ENCODE measurements at regions not wholly inside any gene's neighbourhood (a gene's known extent, or its start where the extent isn't known, plus 50 kb on each side); places are given as distances from the start of the nearest gene placed in this dataset.

DNA sequence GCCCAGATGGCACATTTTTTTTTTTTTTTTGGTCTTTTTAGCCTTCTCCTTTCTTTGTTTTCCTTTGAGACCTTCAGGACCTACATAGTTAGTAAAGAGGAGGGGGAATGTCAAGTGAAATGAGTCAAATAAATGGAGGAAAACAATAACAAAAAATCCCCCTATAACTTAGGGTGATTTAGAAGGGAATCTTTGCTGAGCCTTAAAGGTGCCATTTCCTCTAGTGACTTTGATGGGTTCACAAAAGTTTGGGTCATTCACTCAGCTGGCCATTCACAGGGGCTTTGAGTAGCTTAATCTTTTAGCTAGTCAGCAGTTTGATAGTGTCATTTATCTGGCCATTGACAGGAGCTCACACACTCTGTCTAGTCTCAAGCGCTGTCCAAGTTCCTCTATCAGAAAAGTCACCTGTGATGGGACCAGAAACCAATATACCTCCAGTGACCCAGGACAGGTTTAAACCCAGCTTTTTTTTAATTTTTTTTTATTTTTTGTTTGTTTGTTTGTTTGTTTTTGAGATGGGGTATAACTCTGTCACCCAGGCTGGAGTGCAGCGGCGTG is 275.1 kb upstream of the PRDM1 start:
- Histone ChIP-seq H2AFZ (replicated peaks) (no peak overlapping the region), H3K27me3 (no peaks in the 10 kb centered on the region), H4K20me1 (ENCODE audit: low read depth) (no peaks in the 10 kb centered on the region), H3F3A (ENCODE audit: low read depth) (no peaks in the 10 kb centered on the region), H3K27ac (no peak overlapping the region), H3K79me2 (ENCODE audit: low read depth) (no peaks in the 10 kb centered on the region), H3K4me2 (no peak overlapping the region), H3K4me1 (peaks cover 10% of the 10 kb centered on the region), H3K36me3 (no peaks in the 10 kb centered on the region), H3K9ac (no peak overlapping the region), H3K4me3 (no peak overlapping the region), H3K9me3 (ENCODE audit: low read depth) (no peaks in the 10 kb centered on the region)
- no peak for TF ChIP-seq EZH2 (IDR thresholded peaks at IDR 0.05)
- no peak for TF ChIP-seq EZH2phosphoT487 (IDR thresholded peaks at IDR 0.05)
- TF ChIP-seq, protein P1, sequence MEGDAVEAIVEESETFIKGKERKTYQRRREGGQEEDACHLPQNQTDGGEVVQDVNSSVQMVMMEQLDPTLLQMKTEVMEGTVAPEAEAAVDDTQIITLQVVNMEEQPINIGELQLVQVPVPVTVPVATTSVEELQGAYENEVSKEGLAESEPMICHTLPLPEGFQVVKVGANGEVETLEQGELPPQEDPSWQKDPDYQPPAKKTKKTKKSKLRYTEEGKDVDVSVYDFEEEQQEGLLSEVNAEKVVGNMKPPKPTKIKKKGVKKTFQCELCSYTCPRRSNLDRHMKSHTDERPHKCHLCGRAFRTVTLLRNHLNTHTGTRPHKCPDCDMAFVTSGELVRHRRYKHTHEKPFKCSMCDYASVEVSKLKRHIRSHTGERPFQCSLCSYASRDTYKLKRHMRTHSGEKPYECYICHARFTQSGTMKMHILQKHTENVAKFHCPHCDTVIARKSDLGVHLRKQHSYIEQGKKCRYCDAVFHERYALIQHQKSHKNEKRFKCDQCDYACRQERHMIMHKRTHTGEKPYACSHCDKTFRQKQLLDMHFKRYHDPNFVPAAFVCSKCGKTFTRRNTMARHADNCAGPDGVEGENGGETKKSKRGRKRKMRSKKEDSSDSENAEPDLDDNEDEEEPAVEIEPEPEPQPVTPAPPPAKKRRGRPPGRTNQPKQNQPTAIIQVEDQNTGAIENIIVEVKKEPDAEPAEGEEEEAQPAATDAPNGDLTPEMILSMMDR (IDR thresholded peaks at IDR 0.05), result no peak
- DNase-seq (ENCODE audit: low spot score), result no peak
- H3K36me3 Mint-ChIP-seq, result no peaks in the 10 kb centered on the region
- H3K4me1 Mint-ChIP-seq, result peaks cover 5% of the 10 kb centered on the region
- no peaks in the 10 kb centered on the region for H3K9me3 Mint-ChIP-seq
- no peak overlapping the region for H3K27ac Mint-ChIP-seq
- H3K27me3 Mint-ChIP-seq (ENCODE audit: insufficient read depth, low read depth), result no peaks in the 10 kb centered on the region
- no peak overlapping the region for H3K4me3 Mint-ChIP-seq

DNA sequence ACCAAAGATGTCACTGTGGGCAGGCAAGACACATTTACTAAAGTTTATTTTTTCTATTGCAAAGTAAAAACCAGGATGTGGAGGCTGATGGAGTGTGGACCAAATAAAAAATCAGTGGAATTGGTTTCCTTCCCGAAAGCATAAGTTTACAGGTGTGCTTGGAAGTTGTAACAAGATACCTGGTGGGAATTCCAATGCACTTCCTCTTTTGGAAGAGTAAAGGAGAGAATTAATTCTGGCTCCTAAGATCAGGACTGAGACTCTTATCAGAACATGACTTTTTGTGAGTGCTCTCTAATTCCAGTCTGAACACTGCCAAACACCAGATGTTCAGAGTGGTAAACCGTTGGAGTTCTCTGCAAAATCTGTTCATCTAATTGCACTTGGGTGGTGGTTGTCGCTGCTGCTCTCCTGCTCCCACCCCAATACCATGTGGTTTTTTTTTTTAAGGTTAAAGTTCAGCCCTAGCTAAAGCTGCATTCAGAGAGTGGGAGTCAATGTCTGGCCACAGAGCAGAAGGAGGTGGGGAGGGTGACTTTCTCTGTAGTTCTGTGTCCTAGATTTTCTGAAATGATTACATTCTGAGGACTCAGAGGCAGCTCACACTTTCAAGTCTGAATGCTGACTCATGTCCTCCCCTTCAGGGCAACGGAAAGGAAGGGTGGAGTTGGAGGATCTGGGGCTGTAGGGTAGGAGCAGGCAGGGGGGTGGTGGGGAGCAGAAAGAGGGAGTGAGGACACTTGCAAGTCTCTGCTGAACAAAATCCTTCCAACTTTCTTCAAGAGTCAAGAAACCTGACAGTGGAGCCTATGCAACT is 275.8 kb upstream of the PRDM1 start:
- Histone ChIP-seq H3F3A (ENCODE audit: low read depth) (no peaks in the 10 kb centered on the region), H3K27ac (no peak overlapping the region), H4K20me1 (ENCODE audit: low read depth) (no peaks in the 10 kb centered on the region), H2AFZ (replicated peaks) (peak overlapping the region; percentile 9), H3K4me3 (no peak overlapping the region), H3K9me3 (ENCODE audit: low read depth) (no peaks in the 10 kb centered on the region), H3K27me3 (no peaks in the 10 kb centered on the region), H3K9ac (no peak overlapping the region), H3K4me2 (no peak overlapping the region), H3K36me3 (no peaks in the 10 kb centered on the region), H3K4me1 (peaks cover 10% of the 10 kb centered on the region), H3K79me2 (ENCODE audit: low read depth) (no peaks in the 10 kb centered on the region)
- no peak for DNase-seq (ENCODE audit: low spot score)
- no peak overlapping the region for H3K4me3 Mint-ChIP-seq
- H3K27me3 Mint-ChIP-seq (ENCODE audit: insufficient read depth, low read depth), result no peaks in the 10 kb centered on the region
- TF ChIP-seq, protein P1 (IDR thresholded peaks at IDR 0.05), result no peak
- TF ChIP-seq EZH2 (IDR thresholded peaks at IDR 0.05) (no peak), EZH2phosphoT487 (IDR thresholded peaks at IDR 0.05) (no peak)
- H3K4me1 Mint-ChIP-seq, result peaks cover 5% of the 10 kb centered on the region
- H3K27ac Mint-ChIP-seq, result no peak overlapping the region
- H3K9me3 Mint-ChIP-seq, result no peaks in the 10 kb centered on the region
- H3K36me3 Mint-ChIP-seq, result no peaks in the 10 kb centered on the region

DNA sequence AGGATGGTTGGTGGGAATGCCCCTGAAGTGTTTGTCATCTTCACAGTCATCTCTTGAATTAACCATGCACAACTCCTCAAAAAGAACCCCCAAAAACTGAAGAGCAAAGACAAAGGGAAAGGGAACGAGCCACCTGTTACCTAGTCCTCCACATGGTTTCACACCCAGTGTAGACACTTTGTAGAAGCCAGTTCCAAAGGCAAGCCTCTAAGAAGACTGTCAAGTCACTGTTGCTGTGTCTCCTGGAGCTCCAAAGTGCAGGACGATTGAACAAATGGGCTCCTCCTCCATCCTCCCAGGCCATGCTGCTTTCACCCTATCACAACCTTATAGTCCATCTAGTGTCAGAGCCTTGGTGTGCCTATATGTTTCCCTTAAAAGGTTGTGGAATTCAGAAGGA is 277.6 kb upstream of the PRDM1 start:
- Mint-ChIP-seq H3K36me3 (no peaks in the 10 kb centered on the region), H3K4me1 (peaks cover 5% of the 10 kb centered on the region), H3K4me3 (no peak overlapping the region), H3K27me3 (ENCODE audit: insufficient read depth, low read depth) (no peaks in the 10 kb centered on the region), H3K27ac (no peak overlapping the region), H3K9me3 (no peaks in the 10 kb centered on the region)
- no peak for DNase-seq (ENCODE audit: low spot score)
- Histone ChIP-seq H3K9me3 (ENCODE audit: low read depth) (no peaks in the 10 kb centered on the region), H3K36me3 (no peaks in the 10 kb centered on the region), H3K4me2 (no peak overlapping the region), H3K4me1 (peaks cover 10% of the 10 kb centered on the region), H3K79me2 (ENCODE audit: low read depth) (no peaks in the 10 kb centered on the region), H3F3A (ENCODE audit: low read depth) (no peaks in the 10 kb centered on the region), H3K27me3 (no peaks in the 10 kb centered on the region), H3K9ac (no peak overlapping the region), H2AFZ (replicated peaks) (no peak overlapping the region), H3K27ac (no peak overlapping the region), H4K20me1 (ENCODE audit: low read depth) (no peaks in the 10 kb centered on the region), H3K4me3 (no peak overlapping the region)
- TF ChIP-seq EZH2 (IDR thresholded peaks at IDR 0.05) (no peak), EZH2phosphoT487 (IDR thresholded peaks at IDR 0.05) (no peak)
- TF ChIP-seq, protein P1 (IDR thresholded peaks at IDR 0.05), result no peak

All from neural progenitor cell (in vitro differentiated cells).